ENCODE measurements at regions not wholly inside any gene's neighbourhood (a gene's known extent, or its start where the extent isn't known, plus 50 kb on each side); places are given as distances from the start of the nearest gene placed in this dataset.

DNA sequence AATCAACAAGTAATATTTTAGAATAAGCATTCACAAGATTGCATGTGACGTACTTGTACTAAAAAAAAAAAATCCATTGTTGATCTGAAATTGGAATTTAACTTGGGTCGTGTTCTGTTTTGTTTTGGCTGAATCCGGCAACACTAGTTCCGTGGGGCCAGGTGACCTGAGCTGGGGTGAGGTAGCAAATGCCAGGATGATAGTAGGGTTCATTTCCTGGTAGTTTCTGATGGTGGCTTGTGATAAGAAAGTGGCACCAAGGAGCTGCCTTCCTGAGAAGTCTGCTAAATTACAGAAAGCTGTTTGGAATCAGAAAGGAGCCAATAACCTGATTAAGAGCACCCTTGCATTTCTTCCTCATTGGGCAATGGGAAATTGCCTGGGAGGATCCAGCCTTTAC, 126.4 kb upstream of the DLX2 start:
- peaks cover 24% of the 10 kb centered on the region for H3K27me3 ChIP-seq
- H3K27ac ChIP-seq = no peak overlapping the region
- H3K4me3 ChIP-seq (ENCODE audit: low read depth in 1 of 2, low read length in 1 of 2) = no peak overlapping the region
- peaks cover 0 to under 1% of the 10 kb centered on the region in 2 experiments for H3K4me1 ChIP-seq (ENCODE audit: control insufficient read depth in 1 of 2, insufficient read depth in 1 of 2, low read depth in 1 of 2, low read length in 1 of 2)
- no peaks in the 10 kb centered on the region for H3K9me3 ChIP-seq
- TF ChIP-seq, protein P1, sequence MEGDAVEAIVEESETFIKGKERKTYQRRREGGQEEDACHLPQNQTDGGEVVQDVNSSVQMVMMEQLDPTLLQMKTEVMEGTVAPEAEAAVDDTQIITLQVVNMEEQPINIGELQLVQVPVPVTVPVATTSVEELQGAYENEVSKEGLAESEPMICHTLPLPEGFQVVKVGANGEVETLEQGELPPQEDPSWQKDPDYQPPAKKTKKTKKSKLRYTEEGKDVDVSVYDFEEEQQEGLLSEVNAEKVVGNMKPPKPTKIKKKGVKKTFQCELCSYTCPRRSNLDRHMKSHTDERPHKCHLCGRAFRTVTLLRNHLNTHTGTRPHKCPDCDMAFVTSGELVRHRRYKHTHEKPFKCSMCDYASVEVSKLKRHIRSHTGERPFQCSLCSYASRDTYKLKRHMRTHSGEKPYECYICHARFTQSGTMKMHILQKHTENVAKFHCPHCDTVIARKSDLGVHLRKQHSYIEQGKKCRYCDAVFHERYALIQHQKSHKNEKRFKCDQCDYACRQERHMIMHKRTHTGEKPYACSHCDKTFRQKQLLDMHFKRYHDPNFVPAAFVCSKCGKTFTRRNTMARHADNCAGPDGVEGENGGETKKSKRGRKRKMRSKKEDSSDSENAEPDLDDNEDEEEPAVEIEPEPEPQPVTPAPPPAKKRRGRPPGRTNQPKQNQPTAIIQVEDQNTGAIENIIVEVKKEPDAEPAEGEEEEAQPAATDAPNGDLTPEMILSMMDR (IDR thresholded peaks at IDR 0.05) = no peak
- no peaks in the 10 kb centered on the region for H3K36me3 ChIP-seq

DNA sequence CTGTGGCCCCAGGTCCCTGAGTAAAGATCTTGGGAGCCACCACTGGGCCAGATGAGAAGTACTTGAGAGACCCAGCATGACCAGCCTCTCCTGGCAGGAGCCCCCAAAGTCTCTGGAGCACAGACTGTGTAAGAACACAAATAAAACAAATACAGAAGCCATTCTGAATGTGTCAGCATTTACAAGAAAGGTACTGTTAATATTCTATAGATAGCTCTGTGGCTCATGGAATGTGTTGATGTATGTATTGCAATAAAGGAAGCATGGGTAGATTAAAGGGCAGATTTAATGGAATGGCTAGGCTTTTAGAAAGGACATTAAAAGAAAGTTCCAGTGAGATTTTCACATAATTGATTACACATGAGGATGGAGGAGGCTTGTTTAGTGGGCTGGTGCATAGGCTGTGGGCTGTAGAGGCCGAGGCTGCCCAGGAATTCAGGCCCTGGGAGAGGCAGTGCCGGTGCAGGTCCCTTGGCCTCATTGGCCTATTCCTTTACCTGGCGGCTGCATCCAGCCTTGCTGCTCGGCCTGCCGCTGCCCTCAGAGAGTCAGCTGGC, 127.7 kb upstream of the DLX2 start:
- Histone ChIP-seq H3K27ac (no peak overlapping the region), H3K9me3 (no peaks in the 10 kb centered on the region), H3K4me1 (ENCODE audit: control insufficient read depth in 1 of 2, insufficient read depth in 1 of 2, low read depth in 1 of 2, low read length in 1 of 2) (peaks cover 13% of the 10 kb centered on the region in 2 experiments), H3K4me3 (ENCODE audit: low read depth in 1 of 2, low read length in 1 of 2) (no peak overlapping the region), H3K27me3 (peaks cover 37% of the 10 kb centered on the region), H3K36me3 (no peaks in the 10 kb centered on the region)
- TF ChIP-seq, protein P1 (IDR thresholded peaks at IDR 0.05) = no peak

DNA sequence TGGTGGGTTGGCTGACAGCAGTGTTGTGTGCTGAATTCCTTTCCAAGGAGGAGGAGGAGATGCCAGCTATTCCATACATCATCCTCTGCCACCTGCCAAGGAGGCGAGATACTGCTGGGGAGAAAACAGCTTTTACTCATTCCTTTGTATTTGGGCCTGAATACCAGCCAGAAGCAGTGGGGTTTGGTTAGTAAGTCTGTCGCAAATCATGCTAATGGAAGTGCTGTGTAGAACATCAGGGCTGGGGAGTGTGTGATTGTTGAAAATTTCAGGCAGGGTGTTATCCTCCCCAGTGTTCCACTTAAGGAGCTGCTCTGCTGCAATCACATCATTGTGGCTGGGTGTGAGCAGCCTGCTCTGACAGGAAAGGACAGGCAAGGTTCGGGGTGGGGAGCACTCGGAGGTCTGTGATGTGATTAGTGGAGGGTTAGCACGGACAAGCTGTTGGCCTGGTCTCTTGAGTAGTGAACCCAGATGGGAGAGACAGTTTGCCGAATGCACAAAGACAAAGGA, 128.2 kb upstream of the DLX2 start:
- no peaks in the 10 kb centered on the region for H3K36me3 ChIP-seq
- TF ChIP-seq, protein P1 (IDR thresholded peaks at IDR 0.05) = no peak
- no peaks in the 10 kb centered on the region for H3K9me3 ChIP-seq
- peaks cover 42% of the 10 kb centered on the region for H3K27me3 ChIP-seq
- no peak overlapping the region for H3K27ac ChIP-seq
- peaks cover 15 to 16% of the 10 kb centered on the region in 2 experiments for H3K4me1 ChIP-seq (ENCODE audit: control insufficient read depth in 1 of 2, insufficient read depth in 1 of 2, low read depth in 1 of 2, low read length in 1 of 2)
- no peak overlapping the region for H3K4me3 ChIP-seq (ENCODE audit: low read depth in 1 of 2, low read length in 1 of 2)

DNA sequence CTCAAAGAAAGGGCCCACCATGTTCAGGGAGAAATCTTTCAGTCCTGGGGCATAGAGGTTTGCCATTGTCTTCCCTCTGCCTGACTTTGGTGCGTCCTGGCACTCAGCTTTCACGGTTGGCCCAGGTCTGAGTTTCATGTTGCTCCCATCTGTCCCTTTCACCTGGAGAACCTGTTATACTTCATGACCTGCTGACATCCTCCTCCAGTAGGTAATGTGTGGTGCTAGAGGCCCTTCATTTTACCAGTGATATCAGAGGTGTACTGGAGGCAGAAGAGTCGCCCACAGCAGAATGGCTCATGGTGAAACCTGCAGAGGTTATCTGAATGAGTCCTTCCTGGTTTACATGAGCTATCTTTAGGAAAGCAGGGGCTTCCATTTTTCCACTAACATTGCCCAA, 128.8 kb upstream of the DLX2 start:
- H3K36me3 ChIP-seq = no peaks in the 10 kb centered on the region
- H3K9me3 ChIP-seq = no peaks in the 10 kb centered on the region
- no peak overlapping the region for H3K27ac ChIP-seq
- TF ChIP-seq, protein P1 (IDR thresholded peaks at IDR 0.05) = no peak
- H3K4me1 ChIP-seq (ENCODE audit: control insufficient read depth in 1 of 2, insufficient read depth in 1 of 2, low read depth in 1 of 2, low read length in 1 of 2) = peaks cover 15 to 16% of the 10 kb centered on the region in 2 experiments
- H3K4me3 ChIP-seq (ENCODE audit: low read depth in 1 of 2, low read length in 1 of 2) = no peak overlapping the region
- peaks cover 48% of the 10 kb centered on the region for H3K27me3 ChIP-seq

DNA sequence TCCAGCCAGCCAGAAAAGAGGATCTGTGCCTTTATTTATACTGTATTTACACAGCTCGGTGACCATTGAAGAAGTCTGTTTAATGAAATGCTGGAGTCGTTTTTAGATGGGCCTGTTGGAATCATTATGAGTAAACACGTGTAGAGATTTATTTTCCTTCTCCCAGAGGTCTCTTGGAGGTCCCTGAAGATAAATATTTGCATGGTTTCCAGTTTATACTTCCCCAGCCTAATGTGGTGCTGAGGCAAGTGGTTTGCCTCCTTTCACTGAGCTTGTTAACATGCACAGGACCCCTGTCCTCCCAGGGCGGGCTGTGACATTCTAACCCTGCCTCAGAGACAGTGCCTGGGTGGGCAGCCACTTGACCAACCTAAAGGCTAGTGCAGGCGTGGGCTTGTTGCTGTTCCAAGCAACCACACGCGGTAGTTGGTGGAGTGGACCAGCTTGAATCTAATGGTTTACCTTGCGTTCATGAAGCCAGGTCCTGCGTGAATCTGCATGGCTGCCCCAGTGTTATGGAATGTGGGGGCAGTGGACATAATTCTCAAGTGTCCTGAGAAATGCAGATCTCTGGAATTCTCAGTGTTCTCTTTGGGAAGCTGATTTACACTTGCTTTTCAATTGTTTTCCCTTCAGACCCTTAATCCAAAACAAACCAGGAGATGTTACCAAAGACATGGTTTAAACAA, 130.2 kb upstream of the DLX2 start:
- peaks cover 15 to 16% of the 10 kb centered on the region in 2 experiments for H3K4me1 ChIP-seq (ENCODE audit: control insufficient read depth in 1 of 2, insufficient read depth in 1 of 2, low read depth in 1 of 2, low read length in 1 of 2)
- TF ChIP-seq, protein P1 (IDR thresholded peaks at IDR 0.05) = no peak

More for the DNA sequence above, 130.2 kb upstream of the DLX2 start:
- H3K27ac ChIP-seq = no peak overlapping the region
- no peaks in the 10 kb centered on the region for H3K9me3 ChIP-seq
- H3K4me3 ChIP-seq (ENCODE audit: low read depth in 1 of 2, low read length in 1 of 2) = no peak overlapping the region
- H3K36me3 ChIP-seq = no peaks in the 10 kb centered on the region
- H3K27me3 ChIP-seq = peaks cover 58% of the 10 kb centered on the region

All from neutrophil (primary cell).